Astrocyte (in vitro differentiated cells and primary cell): ENCODE measurements at regions not wholly inside any gene's neighbourhood (a gene's known extent, or its start where the extent isn't known, plus 50 kb on each side); places are given as distances from the start of the nearest gene placed in this dataset.

Experiments used
- DNase-seq: peaks from one replicate; pipeline ENCODE4 v3.0.0-alpha.2; 2010; ENCODE audit warnings: low read depth
- FAIRE-seq: peaks from 2 replicates; lab custom pipeline; 2011; peaks lifted over from hg19 to GRCh38; lab: Jason Lieb, UNC
- H2AFZ ChIP-seq: 2 replicates; pipeline ENCODE4 v1.6.0; 2012; ENCODE audit warnings: low read depth, low read length, inconsistent platforms
- H3K27ac ChIP-seq: 2 replicates; pipeline ENCODE4 v1.5.1; 2011; ENCODE audit warnings: low read depth, low read length, inconsistent platforms
- H3K27me3 ChIP-seq: 2 replicates; pipeline ENCODE4 v1.6.0; 2011; ENCODE audit warnings: low read length, inconsistent platforms; ENCODE audit not compliant: insufficient read depth
- H3K36me3 ChIP-seq: 2 replicates; pipeline ENCODE4 v1.5.1; 2011; ENCODE audit warnings: low read length, inconsistent platforms; ENCODE audit not compliant: insufficient read depth
- H3K4me1 ChIP-seq: 2 replicates; pipeline ENCODE4 v1.5.1; 2011; ENCODE audit warnings: low read length, inconsistent platforms; ENCODE audit not compliant: insufficient read depth
- H3K4me2 ChIP-seq: 2 replicates; pipeline ENCODE4 v1.6.0; 2012; ENCODE audit warnings: low read length, inconsistent platforms
- H3K4me3 ChIP-seq: 2 replicates; pipeline ENCODE4 v1.5.1; 2011; ENCODE audit warnings: low read depth, mild to moderate bottlenecking, low read length, inconsistent platforms; ENCODE audit not compliant: insufficient read depth
- H3K79me2 ChIP-seq: 2 replicates; pipeline ENCODE4 v1.6.0; 2012; ENCODE audit warnings: mild to moderate bottlenecking, low read length, inconsistent platforms; ENCODE audit not compliant: insufficient read depth
- H3K9ac ChIP-seq: 2 replicates; pipeline ENCODE4 v1.6.0; 2012; ENCODE audit warnings: mild to moderate bottlenecking, low read length, inconsistent platforms
- H3K9me3 ChIP-seq: 2 replicates; pipeline ENCODE4 v1.5.1; 2012; ENCODE audit warnings: low read depth, mild to moderate bottlenecking, low read length, inconsistent platforms; ENCODE audit not compliant: insufficient read depth
- H4K20me1 ChIP-seq: 2 replicates; pipeline ENCODE4 v1.6.0; 2012; ENCODE audit warnings: low read length, inconsistent platforms; ENCODE audit not compliant: insufficient read depth
- H3K27ac Mint-ChIP-seq: one replicate; pipeline ENCODE4 v1.8.0; 2021; ENCODE audit warnings: mild to moderate bottlenecking, mixed read lengths; ENCODE audit not compliant: unreplicated experiment
- H3K27me3 Mint-ChIP-seq: one replicate; pipeline ENCODE4 v1.8.0; 2021; ENCODE audit warnings: low read depth, mixed read lengths; ENCODE audit not compliant: unreplicated experiment
- H3K36me3 Mint-ChIP-seq: one replicate; pipeline ENCODE4 v1.8.0; 2021; ENCODE audit warnings: low read depth, mixed read lengths; ENCODE audit not compliant: unreplicated experiment
- H3K4me1 Mint-ChIP-seq: one replicate; pipeline ENCODE4 v1.8.0; 2021; ENCODE audit warnings: low read depth, mixed read lengths; ENCODE audit not compliant: unreplicated experiment
- H3K4me3 Mint-ChIP-seq: one replicate; pipeline ENCODE4 v1.8.0; 2021; ENCODE audit warnings: mild to moderate bottlenecking, moderate library complexity, mixed read lengths; ENCODE audit not compliant: unreplicated experiment
- H3K9me3 Mint-ChIP-seq: one replicate; pipeline ENCODE4 v1.8.0; 2021; ENCODE audit warnings: mild to moderate bottlenecking, mixed read lengths; ENCODE audit not compliant: unreplicated experiment
- EZH2 ChIP-seq: IDR thresholded peaks from 2 replicates; pipeline ENCODE4 v1.6.1; 2012; ENCODE audit warnings: mild to moderate bottlenecking, low read length, inconsistent platforms; ENCODE audit not compliant: insufficient read depth
- TF ChIP-seq, protein P1 (sequence below): IDR thresholded peaks from 2 replicates; pipeline ENCODE4 v1.5.1; 2011; ENCODE audit warnings: low read depth, mild to moderate bottlenecking, inconsistent platforms, low read length, moderate library complexity; ENCODE audit not compliant: insufficient read depth

DNA sequence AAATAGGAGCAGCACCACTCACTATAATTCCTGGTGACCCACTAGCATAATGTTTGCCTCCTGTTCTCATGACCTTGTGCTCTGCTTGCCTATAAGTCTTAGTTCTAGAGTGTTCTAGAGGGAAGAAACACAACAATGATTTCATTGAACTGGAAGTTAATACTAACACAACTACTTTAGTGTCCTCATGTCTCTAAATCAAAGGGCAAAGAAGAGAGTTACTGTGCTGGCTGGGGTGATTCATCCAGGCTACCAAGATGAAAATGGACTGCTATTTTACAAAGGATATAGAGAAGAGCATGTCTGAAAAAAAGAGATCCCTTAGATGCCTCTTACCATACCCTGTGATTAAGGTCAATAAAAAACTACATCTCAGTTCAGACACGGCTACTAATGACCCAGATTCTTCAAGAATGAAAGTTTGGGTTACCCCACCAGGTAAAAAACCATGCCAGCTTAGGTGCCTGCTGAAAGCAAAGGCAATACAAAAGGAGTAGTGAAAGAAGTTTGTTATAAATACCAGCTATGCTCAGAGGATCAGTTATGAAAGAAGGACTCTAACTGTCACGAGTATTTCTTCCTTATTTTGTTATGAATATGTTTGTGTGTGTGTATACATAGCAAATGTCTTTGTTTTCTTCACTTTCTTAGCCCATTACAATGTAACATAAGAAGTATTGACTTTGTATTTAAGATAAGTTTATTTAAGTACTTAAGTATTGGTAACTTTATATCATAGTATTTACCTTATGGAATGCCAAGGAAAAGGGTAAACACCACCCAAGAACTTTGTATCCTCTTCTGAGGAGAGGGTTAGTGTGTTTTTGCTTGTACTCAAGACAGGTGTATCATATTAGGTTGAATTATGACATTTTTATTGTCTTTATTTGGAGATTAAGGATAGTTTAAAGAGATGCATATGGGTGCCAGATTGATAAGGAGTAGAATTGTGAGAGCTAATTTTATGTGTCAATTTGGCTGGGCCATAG is 314.1 kb upstream of the PTGER4 start:
- no peak overlapping the region for H2AFZ ChIP-seq
- no peak overlapping the region for H3K27ac ChIP-seq
- DNase-seq (no peak), FAIRE-seq (no peak)
- H3K9ac ChIP-seq = no peak overlapping the region
- H3K79me2 ChIP-seq = no peaks in the 10 kb centered on the region
- Mint-ChIP-seq H3K27me3 (no peaks in the 10 kb centered on the region), H3K27ac (no peak overlapping the region), H3K4me3 (no peak overlapping the region), H3K36me3 (no peaks in the 10 kb centered on the region), H3K4me1 (no peaks in the 10 kb centered on the region), H3K9me3 (peaks cover 6% of the 10 kb centered on the region)
- H4K20me1 ChIP-seq = no peaks in the 10 kb centered on the region
- no peaks in the 10 kb centered on the region for H3K27me3 ChIP-seq
- H3K4me3 ChIP-seq = no peak overlapping the region
- TF ChIP-seq, protein P1, sequence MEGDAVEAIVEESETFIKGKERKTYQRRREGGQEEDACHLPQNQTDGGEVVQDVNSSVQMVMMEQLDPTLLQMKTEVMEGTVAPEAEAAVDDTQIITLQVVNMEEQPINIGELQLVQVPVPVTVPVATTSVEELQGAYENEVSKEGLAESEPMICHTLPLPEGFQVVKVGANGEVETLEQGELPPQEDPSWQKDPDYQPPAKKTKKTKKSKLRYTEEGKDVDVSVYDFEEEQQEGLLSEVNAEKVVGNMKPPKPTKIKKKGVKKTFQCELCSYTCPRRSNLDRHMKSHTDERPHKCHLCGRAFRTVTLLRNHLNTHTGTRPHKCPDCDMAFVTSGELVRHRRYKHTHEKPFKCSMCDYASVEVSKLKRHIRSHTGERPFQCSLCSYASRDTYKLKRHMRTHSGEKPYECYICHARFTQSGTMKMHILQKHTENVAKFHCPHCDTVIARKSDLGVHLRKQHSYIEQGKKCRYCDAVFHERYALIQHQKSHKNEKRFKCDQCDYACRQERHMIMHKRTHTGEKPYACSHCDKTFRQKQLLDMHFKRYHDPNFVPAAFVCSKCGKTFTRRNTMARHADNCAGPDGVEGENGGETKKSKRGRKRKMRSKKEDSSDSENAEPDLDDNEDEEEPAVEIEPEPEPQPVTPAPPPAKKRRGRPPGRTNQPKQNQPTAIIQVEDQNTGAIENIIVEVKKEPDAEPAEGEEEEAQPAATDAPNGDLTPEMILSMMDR = no peak
- TF ChIP-seq EZH2 = no peak
- no peaks in the 10 kb centered on the region for H3K36me3 ChIP-seq
- no peaks in the 10 kb centered on the region for H3K4me1 ChIP-seq
- H3K9me3 ChIP-seq = no peaks in the 10 kb centered on the region
- H3K4me2 ChIP-seq = no peak overlapping the region

DNA sequence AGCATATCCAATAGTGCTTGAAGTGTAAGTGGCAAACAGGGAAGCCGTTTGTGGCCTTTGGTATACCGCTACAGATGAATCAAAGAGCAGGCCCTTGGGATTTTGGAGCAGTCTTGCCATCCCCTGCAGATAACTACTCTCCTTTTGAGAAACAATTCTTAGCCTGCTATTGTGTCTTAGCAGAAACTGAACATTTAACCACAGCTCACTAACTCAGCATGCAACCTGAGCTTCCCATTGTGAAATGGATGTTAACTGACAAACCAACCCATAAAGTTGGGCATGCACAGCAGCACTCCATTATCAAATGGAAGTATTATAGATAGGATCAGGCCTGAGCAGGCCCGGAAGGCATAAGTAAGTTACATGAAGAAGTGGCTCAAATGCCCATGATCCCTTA is 315.3 kb upstream of the PTGER4 start:
- Histone ChIP-seq H3K9ac (no peak overlapping the region), H3K4me1 (no peaks in the 10 kb centered on the region), H3K27me3 (no peaks in the 10 kb centered on the region), H4K20me1 (no peaks in the 10 kb centered on the region), H3K36me3 (no peaks in the 10 kb centered on the region), H3K4me2 (no peak overlapping the region), H3K4me3 (no peak overlapping the region), H3K27ac (no peak overlapping the region), H3K9me3 (no peaks in the 10 kb centered on the region), H3K79me2 (no peaks in the 10 kb centered on the region), H2AFZ (no peak overlapping the region)
- Mint-ChIP-seq H3K36me3 (no peaks in the 10 kb centered on the region), H3K9me3 (peaks cover 6% of the 10 kb centered on the region), H3K4me3 (no peak overlapping the region), H3K27me3 (no peaks in the 10 kb centered on the region), H3K4me1 (no peaks in the 10 kb centered on the region), H3K27ac (no peak overlapping the region)
- FAIRE-seq = no peak
- no peak for DNase-seq
- TF ChIP-seq, protein P1 = no peak
- TF ChIP-seq EZH2 = no peak

DNA sequence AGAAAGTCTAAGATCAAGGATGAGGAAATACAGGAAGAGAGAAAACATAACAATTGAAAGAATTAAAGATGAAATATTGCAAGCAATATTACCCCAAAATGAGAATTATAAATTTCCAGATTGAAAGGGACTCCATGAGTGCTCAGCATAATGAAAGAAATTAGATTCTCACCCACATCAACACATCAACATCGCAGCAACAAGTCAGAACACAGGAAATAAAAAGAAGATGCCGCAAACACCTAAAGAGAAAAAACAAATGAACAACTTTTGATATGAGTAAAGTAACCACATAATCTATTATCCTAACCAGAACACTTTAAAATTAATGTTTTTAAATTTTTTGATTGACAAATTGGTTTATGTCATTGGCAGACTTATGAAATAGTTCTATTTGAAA is 318.3 kb upstream of the PTGER4 start:
- H3K27ac Mint-ChIP-seq = no peak overlapping the region
- H3K27me3 ChIP-seq = no peaks in the 10 kb centered on the region
- H3K4me1 ChIP-seq = no peaks in the 10 kb centered on the region
- no peaks in the 10 kb centered on the region for H3K36me3 ChIP-seq
- H3K9me3 ChIP-seq = no peaks in the 10 kb centered on the region
- no peaks in the 10 kb centered on the region for H3K4me1 Mint-ChIP-seq
- no peak for TF ChIP-seq EZH2
- TF ChIP-seq, protein P1 = no peak
- no peak overlapping the region for H3K4me3 ChIP-seq
- no peak overlapping the region for H3K9ac ChIP-seq
- no peaks in the 10 kb centered on the region for H3K79me2 ChIP-seq
- FAIRE-seq (no peak), DNase-seq (no peak)
- no peaks in the 10 kb centered on the region for H4K20me1 ChIP-seq
- no peak overlapping the region for H2AFZ ChIP-seq
- H3K27ac ChIP-seq = no peak overlapping the region
- H3K4me2 ChIP-seq = no peak overlapping the region
- no peaks in the 10 kb centered on the region for H3K27me3 Mint-ChIP-seq
- H3K4me3 Mint-ChIP-seq = no peak overlapping the region
- H3K9me3 Mint-ChIP-seq = peaks cover 6% of the 10 kb centered on the region
- H3K36me3 Mint-ChIP-seq = no peaks in the 10 kb centered on the region
